ENCODE measurements at regions not wholly inside any gene's neighbourhood (a gene's known extent, or its start where the extent isn't known, plus 50 kb on each side); places are given as distances from the start of the nearest gene placed in this dataset.

DNA sequence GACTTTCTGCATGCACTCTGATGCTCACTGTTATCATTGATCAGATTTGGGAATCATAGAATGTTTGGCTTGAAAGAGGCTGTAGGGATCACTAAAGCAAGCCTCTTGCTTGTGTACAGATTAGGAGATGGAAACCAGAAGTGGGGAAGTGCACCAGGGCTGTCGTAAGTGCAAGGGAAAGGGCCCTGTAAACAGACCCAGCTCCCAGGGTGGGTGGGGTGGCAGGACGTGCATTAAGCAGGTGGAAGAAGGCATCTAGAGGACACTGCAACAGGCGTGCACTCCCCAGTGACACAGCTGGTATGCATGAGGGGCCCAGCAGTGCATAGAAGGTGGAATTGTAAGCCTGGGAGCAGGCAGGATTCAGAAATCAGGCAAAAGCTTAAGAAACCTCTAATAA, 58.0 kb upstream of the SLC7A14 start:
- DNase-seq: no peak

DNA sequence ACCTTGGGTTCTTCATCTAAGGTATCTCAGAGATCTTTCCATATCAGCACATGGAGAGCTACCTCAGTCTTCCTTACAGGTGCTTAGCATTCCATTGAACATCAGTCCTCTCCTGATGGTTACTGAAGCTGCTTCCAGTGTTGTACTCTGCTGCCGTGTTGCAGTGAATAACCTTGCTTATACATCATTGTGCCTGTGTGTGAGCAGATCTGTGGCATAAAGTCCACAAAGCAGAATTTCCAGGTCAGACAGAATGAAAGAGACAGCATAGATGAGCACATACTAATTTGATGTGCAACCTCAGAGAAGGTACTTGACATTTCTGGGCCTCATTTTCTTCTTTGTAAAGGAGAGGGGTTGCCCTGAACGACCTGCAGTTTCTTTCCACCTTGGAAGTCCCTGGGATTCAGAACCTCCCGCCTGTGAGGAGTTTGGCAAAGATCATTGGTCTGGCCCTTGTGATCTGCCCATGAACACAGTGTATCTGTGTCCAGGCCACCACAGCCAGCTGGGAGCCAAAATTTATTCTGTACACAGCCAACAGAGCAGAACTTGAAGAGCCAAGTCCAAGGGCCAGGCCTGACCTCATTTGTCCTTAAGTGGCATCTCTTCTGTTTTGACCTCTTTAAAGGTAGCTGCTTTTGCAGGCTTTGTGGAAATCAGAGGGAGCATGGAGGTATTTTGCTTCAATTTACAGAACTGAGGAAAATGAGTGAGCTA, 57.2 kb upstream of the SLC7A14 start:
- DNase-seq: no peak

DNA sequence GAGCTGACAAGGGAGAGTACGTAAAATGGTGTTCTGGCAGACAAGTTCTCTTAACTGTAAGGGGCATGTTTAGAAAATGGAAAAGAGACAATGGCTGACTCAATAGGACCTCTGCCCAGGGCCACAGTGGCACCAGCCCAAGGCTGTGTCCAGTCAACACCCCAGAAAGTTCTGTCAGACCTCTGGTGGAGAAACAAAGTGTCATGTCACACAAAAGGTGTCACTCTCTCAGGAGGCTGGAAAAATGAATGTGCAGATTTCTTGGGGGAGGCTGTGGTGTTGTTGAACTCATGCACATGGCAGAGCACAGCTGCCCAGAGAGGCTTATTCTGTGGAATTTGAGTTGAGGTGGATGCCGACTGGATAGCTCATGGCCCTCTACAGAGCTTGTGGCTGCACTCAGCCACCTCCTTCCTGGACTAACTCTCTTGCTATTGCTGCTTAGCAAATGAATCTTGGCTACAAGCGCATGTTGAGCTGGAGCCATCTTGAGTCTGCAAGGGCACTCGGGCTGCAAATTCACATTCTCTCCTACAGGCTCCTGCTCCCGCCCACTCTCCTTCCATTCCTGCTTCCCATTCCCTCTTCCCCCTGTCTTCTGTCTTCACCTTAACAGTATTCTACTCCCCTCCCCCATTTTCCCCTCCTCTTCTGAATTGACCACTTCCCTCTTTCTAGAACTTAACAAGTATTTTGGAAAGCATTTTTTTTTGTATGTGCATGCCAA, 55.8 kb upstream of the SLC7A14 start:
- DNase-seq: no peak

DNA sequence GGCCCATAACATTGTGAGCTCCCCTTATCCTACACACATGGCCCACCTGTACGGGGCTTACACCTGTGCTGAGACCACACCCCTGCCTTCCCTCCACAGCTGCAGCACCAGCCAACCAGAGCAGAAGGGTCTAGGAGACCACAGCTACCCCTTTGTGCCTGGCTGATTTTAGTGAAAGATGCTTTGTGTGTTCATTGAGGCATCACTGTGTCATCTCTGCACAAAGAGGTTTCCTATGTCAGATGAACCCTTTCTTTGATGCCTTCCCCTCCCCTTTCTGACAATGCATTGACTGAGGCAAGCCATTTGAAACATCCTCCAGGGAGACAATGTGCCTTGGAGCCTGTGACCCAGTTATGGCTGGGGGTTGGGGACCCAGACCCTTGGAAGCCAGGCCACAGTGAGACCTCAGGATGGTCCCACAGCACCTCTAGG, 54.9 kb upstream of the SLC7A14 start:
- DNase-seq: no peak

DNA sequence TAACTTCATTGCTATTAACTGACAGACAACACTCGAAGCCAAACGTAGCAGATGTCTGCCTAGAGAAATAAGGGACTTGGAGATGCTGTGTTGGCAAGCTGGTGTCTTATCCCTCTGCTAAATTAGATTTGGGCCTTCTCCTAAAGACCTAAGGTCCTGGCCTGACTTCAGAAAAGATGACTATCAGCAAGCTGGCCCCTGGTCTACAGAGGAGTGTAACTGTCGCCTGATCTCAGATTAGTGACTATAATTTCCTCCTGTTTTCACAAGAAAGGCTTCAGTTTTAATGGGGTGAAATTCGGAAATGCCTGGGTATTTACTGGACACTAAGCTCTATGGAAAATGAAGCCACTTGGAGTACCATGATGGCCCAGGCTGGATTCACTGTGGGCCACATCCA, 53.1 kb upstream of the SLC7A14 start:
- no peak for DNase-seq

DNA sequence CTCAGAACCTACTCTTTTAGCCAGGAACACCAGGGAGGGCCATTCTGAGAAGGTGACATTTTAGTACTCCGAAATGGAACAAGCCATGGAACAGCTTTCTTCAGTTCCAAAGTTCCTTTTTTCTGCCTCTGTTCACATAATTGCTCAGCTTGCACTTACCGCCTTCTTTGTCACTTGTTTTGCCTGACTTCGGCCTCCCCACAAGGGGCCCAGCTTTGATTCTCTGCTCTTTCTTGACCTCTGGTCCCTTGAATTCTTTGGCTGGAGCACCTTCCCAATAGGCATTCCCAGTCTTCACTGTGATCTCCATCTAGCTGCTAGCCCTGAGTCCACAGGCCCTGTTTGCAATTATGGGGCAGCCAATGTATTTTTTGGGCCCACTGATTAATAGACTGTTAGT, 51.4 kb upstream of the SLC7A14 start:
- DNase-seq: no peak

DNA sequence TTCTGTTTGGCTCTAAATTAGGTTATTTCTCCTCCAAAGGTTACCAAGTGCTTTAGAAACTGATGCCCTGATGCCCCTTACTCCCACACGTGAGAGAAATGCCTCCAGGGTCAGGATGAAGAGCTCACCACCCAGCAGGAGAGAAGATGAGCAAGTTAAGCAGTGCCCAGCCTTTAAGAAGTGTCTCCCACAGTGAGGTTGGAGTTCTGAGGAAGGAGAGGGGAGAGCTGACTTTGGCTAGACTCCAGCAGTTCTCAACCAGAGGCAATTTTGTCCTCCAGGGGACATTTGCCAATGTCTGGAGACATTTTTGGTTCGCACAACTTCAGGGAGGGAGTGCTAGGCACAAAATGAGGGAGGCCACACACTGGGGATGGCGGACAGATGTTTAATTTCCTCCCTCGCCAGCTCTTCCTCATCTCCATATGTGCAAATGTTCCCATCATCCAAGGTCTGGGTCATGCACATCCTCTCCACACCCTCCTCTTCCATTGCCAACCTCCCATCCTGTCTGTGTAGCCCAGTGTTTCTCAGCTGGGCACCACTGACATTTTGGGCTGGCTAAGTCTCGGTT, 50.6 kb upstream of the SLC7A14 start:
- no peak for DNase-seq

All from NCI-H1417 treated with DMSO at 0.1 percent for 48 hours (cell line).